GM19463 (cell line): ENCODE measurements at regions not wholly inside any gene's neighbourhood (a gene's known extent, or its start where the extent isn't known, plus 50 kb on each side); places are given as distances from the start of the nearest gene placed in this dataset.
"Not testable (repeated sequence)": the region's sequence is repeated elsewhere in the genome, so short reads cannot be mapped to it uniquely, and the experiment has no call there.

Experiments
- ATAC-seq: cut with Tn5 transposase; IDR thresholded peaks from one replicate; pipeline ENCODE4 v1.9.1; 2021; ENCODE audit warnings: mild to moderate bottlenecking, moderate library complexity; ENCODE audit not compliant: unreplicated experiment

DNA sequence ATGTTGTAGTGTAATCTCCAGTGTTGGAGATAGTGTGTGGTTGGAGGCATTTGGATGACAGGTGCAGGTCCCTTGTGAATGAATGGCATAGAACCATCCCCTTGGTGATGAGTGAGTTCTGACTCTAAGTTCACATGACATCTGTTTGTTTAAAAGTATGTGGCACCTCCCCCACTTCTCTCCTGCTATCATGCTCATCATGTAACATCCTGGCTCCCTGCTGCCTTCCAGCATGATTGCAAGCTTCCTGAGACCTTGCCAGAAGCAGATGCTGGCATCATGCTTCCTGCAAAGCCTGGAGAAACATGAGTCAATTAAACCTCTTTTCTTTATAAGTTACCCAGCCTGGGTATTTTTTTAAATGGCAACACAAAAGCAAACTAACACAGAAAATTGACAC lies 499.0 kb upstream of the SEMA3D start:
- no peak for ATAC-seq

DNA sequence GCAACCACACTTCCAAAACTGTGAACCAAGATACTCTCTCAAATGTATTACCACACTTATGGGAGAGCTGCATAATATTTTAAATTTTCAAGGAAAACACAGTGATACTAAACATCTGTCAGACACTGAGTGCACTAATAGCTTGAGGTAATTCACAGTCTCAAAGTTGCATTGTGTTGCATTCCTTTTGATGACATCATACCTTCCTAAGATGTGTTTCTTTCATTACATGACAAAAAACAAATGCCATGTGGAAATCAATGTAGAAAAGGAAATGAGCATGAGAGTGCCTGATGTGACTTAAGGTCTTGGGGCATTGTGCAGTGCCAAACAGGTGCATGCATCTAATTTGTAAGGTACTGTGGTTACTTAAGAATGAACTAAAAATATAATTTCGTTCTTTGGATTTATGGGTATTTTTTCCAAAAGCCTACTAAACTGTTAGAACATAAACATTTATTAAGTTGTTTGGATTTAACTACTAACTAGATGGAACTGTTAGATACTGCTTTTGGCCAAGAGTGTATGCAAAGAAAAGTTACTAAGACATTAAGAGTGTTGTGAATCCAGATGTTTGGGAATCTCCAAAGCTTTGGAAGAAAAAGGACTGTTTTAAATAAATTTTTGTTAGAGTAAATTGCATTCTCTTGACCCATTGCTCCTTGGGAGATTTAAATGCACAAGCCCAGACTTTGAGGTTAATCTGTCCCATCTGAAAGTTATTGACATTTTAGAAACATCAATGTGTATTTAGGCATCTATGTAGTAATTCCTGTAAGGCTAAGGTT lies 496.2 kb upstream of the SEMA3D start:
- ATAC-seq = no peak

DNA sequence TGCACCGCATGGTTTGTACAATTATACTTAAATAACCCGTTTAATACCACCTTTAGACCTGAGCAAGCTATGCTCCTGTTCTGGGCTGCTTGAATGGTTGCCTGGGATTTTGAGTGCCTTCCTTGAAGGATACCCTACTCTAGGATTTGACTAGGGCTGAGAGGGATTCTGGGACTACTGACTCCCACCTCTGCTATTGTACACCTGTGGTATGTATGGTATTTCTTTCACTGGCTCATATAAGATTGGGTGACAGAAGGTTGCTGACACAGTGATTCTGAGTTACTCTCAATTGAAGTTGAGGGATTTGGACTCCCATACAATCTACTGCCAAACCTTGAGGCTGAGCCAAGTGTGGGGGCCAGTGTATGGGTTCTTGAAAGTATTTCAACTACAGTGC lies 494.4 kb upstream of the SEMA3D start:
- no peak for ATAC-seq

DNA sequence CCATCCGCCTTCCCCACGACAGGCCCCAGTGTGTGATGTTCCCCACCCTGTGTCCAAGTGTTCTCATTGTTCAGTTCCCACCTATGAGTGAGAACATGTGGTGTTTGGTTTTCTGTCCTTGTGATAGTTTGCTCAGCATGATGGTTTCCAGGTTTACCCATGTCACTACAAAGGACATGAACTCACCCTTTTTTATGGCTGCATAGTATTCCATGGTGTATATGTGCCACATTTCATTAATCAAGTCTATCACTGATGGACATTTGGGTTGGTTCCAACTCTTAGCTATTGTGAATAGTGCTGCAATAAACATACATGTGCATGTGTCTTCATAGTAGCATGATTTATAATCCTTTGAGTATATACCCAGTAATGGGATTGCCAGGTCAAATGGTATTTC lies 488.2 kb upstream of the SEMA3D start:
- ATAC-seq = not testable (repeated sequence)

DNA sequence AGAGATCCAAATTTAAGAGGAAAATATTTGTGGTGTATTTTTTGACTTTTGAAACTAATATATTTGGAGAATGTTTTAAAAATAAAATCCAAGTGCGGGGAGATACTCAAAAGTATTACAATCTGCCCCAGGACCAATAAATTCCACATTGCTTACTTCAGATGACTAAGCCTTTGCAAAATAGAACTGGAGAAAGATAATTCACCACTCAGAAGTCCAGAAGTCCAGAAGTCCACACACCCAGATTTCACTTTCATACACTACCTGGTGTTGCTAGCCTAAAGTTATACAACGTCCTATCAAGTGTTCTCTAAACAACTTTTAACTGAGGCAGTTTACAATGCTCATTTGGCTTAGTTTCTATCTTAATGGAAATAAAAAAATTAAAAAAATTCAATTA lies 487.0 kb upstream of the SEMA3D start:
- ATAC-seq = no peak

DNA sequence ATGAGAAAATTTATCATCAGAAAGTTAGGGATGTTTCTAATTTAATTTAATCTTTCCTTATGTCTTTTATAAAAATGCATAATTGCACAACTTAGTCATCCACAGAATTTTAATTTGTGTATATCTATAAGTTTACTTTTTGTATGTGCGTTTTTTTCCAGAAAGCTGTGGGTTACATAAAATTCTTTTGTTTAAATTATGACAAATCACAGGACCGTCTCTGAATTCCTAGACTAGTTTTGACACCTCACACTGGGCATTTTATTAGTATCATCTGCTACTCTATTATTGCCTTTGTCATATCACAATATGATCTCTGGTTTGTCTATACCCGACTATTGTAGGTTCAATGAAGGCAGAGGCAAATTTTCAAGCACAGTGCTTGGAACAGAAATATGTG lies 482.4 kb upstream of the SEMA3D start:
- no peak for ATAC-seq

DNA sequence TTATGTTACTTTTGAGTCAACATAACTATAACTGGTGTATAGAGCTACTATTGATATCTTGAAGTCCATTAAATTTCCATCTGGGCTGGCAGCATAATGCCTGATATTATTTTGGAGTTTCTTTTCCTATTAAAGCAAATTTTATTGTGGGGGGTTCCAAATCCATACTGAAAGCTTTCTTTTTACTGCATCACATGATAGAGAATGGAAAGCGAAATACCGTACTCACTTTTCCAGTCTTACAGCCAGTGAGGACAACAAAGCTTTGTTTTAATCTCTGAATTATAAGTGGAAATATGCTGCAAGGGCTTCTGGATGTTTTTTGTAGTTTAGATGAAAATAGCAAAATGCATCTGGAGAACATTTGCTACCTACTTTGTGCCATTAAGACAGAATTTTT lies 477.5 kb upstream of the SEMA3D start:
- no peak for ATAC-seq

DNA sequence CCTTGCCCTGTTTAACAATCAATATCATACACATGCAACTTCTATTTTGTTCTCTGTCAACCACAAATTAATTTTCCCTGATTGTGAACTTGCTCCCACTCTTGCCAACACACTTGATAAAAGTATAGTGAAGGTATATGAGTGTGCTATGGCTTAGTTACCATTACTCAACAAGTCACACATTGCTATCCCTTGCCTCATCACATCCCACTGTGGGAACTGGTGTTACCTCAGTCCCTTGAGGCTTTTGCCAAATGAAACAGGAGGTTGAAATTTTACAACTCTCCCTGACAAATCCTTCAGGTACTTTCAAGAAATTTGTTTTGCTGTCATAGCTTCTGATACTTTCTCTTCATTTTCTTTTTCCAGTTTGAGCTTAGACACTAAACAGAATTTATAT lies 472.5 kb upstream of the SEMA3D start:
- ATAC-seq = no peak

DNA sequence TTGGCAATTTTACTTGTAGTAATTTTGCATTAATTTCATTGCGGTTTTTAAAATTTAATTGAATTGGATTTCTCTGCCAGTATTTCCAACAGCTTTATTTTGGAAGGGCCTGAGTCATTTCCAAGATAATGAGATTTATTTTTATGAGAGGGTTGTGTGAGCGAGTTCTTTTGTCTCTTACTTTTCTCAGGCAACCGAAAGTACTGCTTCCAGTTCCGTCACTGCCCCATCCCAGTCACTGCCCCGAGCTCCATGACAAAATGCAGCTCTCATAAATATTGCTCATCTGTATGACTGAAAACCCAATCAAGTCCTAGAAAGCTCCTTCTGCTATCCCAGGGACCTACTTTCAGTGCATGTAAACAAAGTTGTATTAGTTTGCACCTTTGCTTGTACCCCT lies 468.4 kb upstream of the SEMA3D start:
- ATAC-seq = no peak

DNA sequence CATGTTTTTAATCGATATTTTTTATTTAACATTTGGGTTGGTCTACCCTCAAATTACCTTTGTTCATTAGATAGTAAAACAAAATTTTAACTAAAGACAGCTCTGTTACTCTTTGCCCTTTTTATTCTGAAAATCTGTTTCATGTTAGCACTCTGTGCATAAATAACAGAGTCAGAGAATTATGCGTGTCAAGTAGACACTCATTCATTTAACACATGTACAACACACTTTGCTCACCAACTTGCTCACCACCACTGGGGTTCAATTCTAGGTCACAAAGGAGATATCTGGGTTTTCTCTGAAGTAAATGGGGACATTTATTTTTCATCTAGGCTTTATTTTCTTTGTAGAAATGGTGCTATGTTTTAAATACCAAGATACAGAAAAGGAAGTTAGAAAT lies 457.4 kb upstream of the SEMA3D start:
- ATAC-seq = no peak

DNA sequence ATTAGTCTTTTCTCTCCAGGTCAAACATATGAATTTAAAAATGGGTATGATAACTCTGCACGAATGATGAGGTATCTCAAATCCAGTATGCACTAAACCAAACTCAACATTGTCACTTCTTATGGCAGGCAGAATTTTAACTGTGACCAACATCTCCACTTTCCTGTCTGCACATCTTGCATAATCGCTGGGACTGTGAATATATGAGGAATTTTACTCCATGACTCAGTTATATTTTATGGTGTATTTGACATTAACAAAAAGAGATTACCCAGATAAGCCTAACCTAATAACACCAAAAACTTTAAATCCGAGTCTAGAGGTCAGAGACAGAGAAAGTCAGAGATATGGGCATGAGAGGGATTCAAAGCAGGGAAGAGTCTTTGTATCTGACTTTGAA lies 454.5 kb upstream of the SEMA3D start:
- no peak for ATAC-seq

DNA sequence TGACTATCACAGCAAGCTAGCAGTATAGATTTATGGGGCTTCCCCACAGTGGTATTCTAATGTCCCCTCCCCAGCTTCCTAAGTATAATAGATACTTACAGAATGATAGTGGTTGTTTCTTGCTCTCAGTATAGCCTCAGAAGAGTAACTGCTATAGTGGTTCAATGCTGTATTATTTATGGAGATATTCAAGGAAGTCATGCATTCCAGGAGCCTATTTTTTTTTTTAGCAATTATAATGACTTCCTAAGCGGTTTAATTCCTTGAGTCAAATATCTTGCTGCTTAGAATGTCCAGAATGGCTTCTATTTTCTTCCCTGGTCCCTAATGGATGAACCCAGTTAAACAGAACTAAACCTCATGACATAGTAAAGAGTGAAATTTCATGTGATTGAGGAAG lies 451.5 kb upstream of the SEMA3D start:
- no peak for ATAC-seq

DNA sequence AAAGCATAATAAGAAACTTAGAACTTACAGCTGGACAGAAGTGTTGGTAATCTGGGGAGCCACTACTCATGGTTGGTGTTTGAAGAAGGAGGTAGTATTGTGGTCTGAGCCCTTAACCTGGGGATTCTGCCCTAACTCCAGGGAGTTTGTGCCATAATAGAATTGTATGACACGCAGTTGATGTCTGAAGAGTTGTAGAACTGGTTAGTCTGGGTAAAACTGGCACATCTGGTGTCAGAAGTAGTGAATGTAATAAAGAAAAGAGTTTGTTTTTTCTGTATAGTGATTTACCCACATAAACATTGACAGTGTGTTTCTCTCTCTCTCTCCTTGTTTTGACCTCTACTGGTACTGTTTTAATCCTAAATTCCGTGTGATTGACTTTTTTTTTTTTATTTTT lies 448.1 kb upstream of the SEMA3D start:
- ATAC-seq = no peak

DNA sequence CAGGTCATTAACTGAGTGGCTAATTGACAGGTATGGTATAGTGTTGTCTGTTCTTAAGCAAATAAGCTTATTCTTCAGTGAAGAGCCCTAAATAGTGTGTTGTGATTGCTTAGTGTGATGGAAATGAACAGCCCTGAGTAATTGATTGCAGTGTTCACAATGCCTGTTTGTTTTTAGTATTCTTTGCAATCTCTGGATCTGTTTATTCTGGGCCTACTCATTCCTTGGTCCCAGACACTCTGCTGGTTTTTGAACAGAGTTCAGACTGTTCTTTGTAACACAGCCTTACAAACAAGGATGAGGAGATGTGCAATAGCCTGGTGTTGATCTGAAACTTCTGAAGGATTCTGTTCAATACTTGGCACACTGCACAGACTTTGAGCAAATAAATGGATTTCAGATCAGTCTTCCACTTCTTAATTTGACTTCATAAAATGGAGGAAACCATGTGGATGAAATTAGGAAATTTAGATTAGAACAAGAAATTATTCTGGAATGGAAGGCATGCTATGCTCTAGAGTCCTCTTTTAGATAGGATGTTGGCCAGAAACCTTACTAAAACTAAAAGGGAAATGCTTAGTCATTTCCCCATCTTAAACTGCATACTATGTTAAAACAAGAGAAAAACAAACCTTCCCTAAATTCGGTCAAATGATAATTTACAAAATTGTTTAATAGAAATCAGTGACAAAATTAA lies 444.2 kb upstream of the SEMA3D start:
- ATAC-seq = no peak

DNA sequence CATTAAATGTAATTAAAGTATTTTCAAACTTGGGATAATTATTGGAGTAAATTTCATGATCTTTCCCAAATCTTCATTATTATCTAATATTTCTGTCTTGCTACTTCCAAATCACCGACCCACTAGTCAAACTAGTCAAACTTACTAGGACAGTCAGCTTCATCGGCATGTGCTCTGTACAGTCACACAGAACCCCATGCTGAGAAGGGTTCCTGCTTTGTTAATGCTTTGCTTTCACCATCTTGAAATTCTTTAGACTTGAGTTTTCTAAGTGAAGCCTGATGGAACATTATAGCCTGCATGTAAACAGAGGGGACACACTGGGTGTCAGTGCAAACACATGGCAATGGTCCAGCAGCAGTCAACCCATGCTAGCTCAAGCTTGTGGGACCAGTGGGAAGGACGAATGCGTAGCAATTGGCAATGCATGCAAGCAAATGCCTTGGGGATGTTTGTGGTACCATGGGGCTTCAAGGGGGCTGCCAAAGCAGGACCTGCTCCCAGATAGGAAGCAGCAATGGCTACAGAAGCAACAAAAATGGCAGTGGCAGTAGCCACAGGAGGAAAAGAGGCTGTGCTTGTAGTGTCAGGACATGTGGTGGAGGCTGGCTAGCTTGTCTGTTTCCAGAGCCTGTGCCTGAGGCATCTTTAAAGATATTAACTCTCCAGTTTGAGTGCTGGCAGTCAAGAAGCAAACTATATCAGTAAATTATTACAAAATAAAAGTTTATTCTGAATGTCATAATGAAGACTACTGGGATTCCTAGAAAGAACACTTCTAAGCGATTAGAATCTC lies 441.1 kb upstream of the SEMA3D start:
- ATAC-seq = no peak

DNA sequence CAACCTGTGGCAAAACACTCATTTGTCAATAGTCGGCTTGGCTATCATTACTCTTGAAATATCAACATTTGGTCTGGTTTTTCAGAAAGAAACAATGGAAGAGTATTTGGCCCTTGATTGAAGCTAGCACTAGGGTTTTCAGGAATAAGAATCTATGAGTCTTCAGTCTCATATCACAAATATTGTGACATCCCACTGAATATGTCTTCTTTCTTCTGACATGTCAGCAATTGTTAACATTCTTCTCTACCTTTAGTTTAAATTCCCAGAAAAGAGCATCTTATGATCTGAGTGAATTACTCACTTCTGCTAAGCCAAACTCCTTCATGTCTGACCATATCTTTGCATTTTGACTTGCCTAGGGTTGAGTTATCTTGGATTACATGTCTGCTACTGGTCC lies 435.2 kb upstream of the SEMA3D start:
- ATAC-seq = no peak

DNA sequence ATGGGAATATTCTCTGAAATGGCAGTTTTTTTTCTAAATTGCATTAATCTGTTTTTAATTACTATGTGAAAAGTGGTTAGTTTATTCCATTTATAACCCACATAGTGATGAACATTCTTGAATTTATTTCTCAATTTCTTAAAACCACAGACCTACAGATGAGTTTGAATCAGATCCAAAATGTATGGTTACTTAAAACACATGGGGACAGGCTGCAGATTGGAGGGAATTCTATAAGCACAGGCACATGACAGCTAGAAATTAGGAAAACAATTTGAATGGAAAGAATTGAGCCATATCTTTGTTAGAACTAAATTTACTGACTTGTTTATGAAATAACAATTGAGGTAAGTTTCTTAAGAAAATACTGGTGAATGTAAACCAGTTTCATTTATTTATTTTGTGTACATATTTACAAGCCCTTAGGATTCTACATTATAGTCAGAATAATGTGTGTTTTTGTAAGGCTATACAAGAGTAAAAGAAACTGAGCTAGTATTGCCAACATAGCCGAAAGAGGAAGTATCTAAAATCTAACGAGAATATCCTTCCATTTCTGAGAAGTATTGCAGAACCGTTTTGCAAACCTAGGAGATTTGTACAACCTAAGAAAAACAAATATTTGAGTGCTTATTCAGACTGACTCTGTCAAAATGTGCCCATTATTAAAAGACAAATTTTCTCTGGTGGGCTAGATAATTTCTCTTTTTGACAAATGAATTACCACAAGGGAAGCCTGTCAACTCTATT lies 434.3 kb upstream of the SEMA3D start:
- no peak for ATAC-seq

DNA sequence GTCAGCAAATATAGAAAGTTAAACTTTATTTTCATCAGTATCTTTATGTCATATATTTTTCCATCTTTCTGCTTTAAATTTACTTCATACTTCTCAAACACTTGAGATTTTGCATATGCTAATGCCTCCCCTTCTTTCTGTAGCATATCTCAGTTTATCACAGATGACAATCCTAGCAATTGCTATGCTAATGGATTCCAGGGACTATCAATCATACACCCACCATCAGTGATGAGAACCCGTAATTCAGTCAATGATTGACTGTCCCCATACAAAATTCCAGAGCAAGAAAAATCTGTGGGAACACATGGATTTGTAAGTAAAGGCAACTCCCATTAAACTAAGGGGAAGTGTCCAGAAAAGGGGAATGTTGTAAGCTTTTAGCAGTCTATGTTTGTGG lies 432.4 kb upstream of the SEMA3D start:
- no peak for ATAC-seq

DNA sequence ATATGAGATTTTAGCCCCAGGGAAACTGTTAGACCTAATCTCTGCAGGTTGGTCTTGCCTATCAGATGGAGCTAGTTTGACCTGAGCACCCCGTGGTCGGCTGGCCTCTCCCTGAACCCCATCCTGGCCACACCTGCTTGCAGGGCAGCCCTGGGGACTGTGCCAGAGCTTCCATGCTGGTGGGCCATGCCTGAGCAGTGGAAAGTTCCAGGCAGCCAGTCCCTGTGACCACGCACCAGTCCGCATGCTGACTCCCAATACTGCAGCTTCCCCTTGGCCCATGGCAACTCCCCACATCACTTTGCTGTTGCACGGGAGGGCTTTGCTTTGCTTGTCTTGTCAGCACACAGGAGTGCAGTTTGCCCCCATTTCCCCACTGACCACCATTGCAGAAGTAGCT lies 427.8 kb upstream of the SEMA3D start:
- ATAC-seq = no peak

DNA sequence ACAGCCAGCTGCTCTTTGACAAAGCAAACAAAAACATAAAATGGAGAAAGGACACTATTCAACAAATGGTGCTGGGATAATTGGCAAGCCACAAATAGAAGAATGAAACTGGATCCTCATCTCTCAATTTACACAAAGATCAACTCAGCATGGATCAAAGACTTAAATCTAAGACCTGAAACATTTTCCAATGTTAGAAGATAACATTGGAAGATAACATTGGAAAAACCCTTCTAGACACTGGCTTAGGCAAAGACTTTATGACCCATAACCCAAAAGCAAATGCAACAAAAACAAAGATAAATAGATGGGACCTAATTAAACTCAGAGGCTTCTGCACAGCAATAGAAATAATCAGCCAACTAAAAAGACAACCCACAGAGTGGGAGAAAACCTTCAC lies 425.7 kb upstream of the SEMA3D start:
- ATAC-seq = no peak

DNA sequence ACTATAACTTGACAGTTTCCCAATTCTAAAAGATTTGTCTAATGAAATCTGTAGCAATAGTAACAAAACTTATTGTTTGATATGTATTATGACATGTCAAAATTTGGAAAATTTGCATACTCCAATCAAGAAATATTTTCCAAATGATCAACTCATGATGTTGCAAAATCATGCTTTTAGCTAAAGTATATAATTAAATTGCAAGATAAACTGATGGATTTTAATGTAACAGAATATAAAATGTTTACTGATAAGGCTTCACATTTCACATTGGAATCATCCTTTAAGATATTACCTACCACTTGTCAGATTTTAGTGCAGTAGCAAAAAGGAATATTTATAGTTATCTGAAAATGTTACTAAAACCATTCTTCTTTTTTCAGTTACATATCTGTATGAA lies 421.9 kb upstream of the SEMA3D start:
- no peak for ATAC-seq
